Activated B cell treated with CpG ODN at 0.5 μM for 24 hours (primary cell): ENCODE measurements at regions not wholly inside any gene's neighbourhood (a gene's known extent, or its start where the extent isn't known, plus 50 kb on each side); places are given as distances from the start of the nearest gene placed in this dataset.
"Not testable (repeated sequence)": the region's sequence is repeated elsewhere in the genome, so short reads cannot be mapped to it uniquely, and the experiment has no call there.

Experiments
- ATAC-seq: fragments of 200-7000 bp; cut with Tn5 transposase; one replicate; pipeline ENCODE4 v1.10.0; 2021; ENCODE audit warnings: low read depth, mild to moderate bottlenecking, moderate library complexity
- CTCF ChIA-PET: fragments of 350-600 bp; sonication (Branson Sonifier 250); formaldehyde crosslinking; loops from one replicate; lab custom pipeline; 2021; ENCODE audit warnings: antibody characterized with exemption; lab: Charles Lee
- POLR2A ChIA-PET: fragments of 350-600 bp; sonication (Branson Sonifier 250); formaldehyde crosslinking; loops from one replicate; lab custom pipeline; 2021; ENCODE audit warnings: antibody characterized with exemption; lab: Charles Lee
- DNase-seq: peaks from one replicate; pipeline ENCODE4 v3.0.0; 2022
- H3K27ac Mint-ChIP-seq: one replicate; pipeline ENCODE4 v1.8.0; 2020; ENCODE audit warnings: mixed read lengths
- H3K27me3 Mint-ChIP-seq: one replicate; pipeline ENCODE4 v1.8.0; 2021; ENCODE audit warnings: mixed read lengths
- H3K36me3 Mint-ChIP-seq: one replicate; pipeline ENCODE4 v1.8.0; 2021; ENCODE audit warnings: low read depth, mixed read lengths
- H3K4me1 Mint-ChIP-seq: one replicate; pipeline ENCODE4 v1.8.0; 2021; ENCODE audit warnings: mixed read lengths
- H3K4me3 Mint-ChIP-seq: one replicate; pipeline ENCODE4 v1.8.0; 2020; ENCODE audit warnings: mild to moderate bottlenecking, mixed read lengths
- H3K9me3 Mint-ChIP-seq: one replicate; pipeline ENCODE4 v1.8.0; 2020; ENCODE audit warnings: mixed read lengths
- CTCF ChIP-seq: fragments of 200-600 bp; IDR thresholded peaks from one replicate; pipeline ENCODE4 v1.8.0; 2022; ENCODE audit warnings: antibody characterized with exemption, mild to moderate bottlenecking
- intact Hi-C: fragments of 100-400 bp; cut with micrococcal nuclease; formaldehyde crosslinking; loops from one replicate; pipeline ENCODE4 v1.15.1; 2024

DNA sequence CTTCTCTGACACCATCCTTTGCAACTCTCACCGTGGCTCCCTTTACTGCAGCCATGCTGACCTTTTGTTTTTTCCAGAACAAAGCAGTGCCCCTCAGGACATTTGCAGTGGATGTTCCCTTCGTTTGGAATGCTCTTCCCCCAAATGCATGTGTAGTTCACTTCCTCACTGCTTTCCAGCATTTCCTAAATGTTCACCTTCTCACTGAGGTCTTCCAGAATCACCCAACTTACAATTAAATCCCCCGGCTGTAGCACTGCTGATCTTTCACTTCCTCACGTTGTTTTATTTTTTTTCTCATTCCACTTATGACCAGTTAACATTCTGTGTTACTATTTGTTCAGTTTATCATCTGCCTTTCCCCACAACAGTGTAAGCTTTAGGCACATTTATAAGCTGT lies 73.1 kb downstream of the GASK1B start:
- Mint-ChIP-seq H3K27me3 (no peaks in the 10 kb centered on the region), H3K27ac (no peak overlapping the region), H3K36me3 (no peaks in the 10 kb centered on the region), H3K9me3 (no peaks in the 10 kb centered on the region), H3K4me1 (no peaks in the 10 kb centered on the region), H3K4me3 (no peak overlapping the region)
- intact Hi-C loops, result no loop called here
- no peak for DNase-seq
- ATAC-seq, result no peak
- ChIA-PET POLR2A (no interaction called here), CTCF (no interaction called here)
- no peak for TF ChIP-seq CTCF

DNA sequence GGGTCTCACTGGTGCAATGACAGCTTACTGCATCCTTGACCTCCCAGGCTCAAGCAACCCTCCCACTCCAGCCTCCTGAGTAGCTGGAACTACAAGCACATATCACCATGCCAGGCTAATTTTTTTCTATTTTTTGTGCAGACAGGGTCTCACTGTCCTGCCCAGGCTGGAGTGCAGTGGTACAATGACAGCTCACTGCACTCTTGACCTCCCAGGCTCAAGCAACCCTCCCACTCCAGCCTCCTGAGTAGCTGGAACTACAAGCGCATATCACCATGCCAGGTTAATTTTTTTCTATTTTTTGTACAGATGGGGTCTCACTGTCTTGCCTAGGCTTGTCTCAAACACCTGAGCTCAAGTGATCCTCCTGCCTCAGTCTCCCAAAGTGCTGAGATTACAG lies 74.0 kb downstream of the GASK1B start:
- ChIA-PET CTCF (no interaction called here), POLR2A (no interaction called here)
- DNase-seq (no peak), ATAC-seq (no peak)
- Mint-ChIP-seq H3K9me3 (no peaks in the 10 kb centered on the region), H3K27ac (no peak overlapping the region), H3K4me1 (no peaks in the 10 kb centered on the region), H3K36me3 (no peaks in the 10 kb centered on the region), H3K4me3 (no peak overlapping the region), H3K27me3 (no peaks in the 10 kb centered on the region)
- TF ChIP-seq CTCF, result no peak
- intact Hi-C loops, result no loop called here

DNA sequence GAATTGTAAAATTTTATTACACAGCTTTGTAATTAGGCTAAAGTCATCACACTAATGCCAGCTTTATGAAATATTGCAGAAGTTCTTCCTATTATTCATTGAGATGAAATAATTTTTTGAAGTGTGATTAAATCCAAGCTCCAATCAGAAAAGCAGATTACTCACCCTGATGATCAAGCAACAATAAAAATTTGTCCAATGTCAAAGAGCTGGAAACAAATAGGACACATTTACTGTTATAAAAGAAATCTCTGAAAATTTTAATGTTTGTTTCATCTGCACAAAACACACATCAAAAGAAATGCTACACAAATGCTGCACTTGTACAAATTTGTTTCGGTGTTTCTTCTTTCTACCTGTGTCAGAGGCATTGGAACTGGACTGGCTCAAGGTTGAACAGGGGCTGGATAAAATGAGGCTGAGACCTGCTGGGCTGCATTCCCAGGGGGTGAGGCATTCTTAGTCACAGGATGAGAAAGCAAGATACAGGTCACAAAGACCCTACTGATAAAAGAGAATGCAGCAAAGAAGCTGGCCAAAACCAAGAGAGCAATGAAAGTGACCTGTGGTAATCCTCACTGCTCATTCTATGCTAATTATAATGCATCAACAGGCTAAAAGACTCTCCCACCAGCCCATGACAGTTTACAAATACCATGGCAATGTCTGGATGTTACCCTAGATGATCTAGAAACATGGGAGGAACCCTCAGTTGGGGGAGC lies 78.3 kb downstream of the GASK1B start:
- no peak overlapping the region for H3K4me3 Mint-ChIP-seq
- no peaks in the 10 kb centered on the region for H3K4me1 Mint-ChIP-seq
- CTCF ChIA-PET, result no interaction called here

DNA sequence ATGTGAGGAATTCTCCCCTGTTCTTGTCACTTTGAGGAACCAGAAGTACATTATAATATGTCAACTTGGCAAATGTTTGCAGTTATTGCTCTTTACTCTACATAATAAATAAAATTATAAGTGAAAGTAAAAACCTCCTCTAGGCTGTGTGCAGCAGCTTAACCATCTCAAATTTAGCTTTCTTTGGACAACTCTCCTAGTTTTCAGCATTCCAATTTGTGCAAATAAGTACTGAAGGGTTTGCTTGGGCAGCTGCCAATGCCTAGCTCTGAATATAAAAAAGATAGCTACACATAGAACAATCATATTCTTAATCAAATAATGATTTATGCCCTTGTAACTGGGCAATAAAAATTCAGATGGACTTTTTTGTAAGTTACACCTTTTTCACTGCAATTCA lies 82.5 kb downstream of the GASK1B start:
- no peaks in the 10 kb centered on the region for H3K36me3 Mint-ChIP-seq
- POLR2A ChIA-PET, result no interaction called here

More for the DNA sequence above, 78.3 kb downstream of the GASK1B start:
- intact Hi-C loops, result no loop called here
- Mint-ChIP-seq H3K36me3 (no peaks in the 10 kb centered on the region), H3K27me3 (no peaks in the 10 kb centered on the region), H3K9me3 (no peaks in the 10 kb centered on the region), H3K27ac (no peak overlapping the region)
- POLR2A ChIA-PET, result no interaction called here
- no peak for ATAC-seq
- DNase-seq, result no peak
- no peak for TF ChIP-seq CTCF

DNA sequence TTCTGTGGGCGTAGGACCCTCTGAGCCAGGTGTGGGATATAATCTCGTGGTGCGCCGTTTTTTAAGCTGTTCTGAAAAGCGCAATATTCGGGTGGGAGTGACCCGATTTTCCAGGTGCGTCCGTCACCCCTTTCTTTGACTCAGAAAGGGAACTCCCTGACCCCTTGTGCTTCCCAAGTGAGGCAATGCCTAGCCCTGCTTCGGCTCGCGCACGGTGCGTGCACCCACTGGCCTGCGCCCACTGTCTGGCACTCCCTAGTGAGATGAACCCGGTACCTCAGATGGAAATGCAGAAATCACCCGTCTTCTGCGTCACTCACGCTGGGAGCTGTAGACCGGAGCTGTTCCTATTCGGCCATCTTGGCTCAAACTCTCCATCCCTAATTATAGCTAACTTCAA lies 82.9 kb downstream of the GASK1B start:
- ATAC-seq, DNase-seq, H3K36me3 Mint-ChIP-seq, H3K4me1 Mint-ChIP-seq, intact Hi-C loops, H3K27ac Mint-ChIP-seq, H3K4me3 Mint-ChIP-seq, H3K9me3 Mint-ChIP-seq, CTCF ChIA-PET, H3K27me3 Mint-ChIP-seq, POLR2A ChIA-PET: not testable (repeated sequence)

More for the DNA sequence above, 82.5 kb downstream of the GASK1B start:
- no peaks in the 10 kb centered on the region for H3K9me3 Mint-ChIP-seq
- H3K4me3 Mint-ChIP-seq, result no peak overlapping the region
- TF ChIP-seq CTCF, result no peak
- CTCF ChIA-PET, result no interaction called here
- H3K4me1 Mint-ChIP-seq, result no peaks in the 10 kb centered on the region
- DNase-seq (no peak), ATAC-seq (no peak)
- H3K27ac Mint-ChIP-seq, result no peak overlapping the region
- no peaks in the 10 kb centered on the region for H3K27me3 Mint-ChIP-seq
- intact Hi-C loops, result no loop called here

GRCh38 chr4:158080354-158080753 lies 92.5 kb downstream of the GASK1B start:
- intact Hi-C loops, result no loop called here
- ChIA-PET POLR2A (no interaction called here), CTCF (no interaction called here)
- DNase-seq (no peak), ATAC-seq (no peak)
- H3K27ac Mint-ChIP-seq, result no peak overlapping the region
- no peak for TF ChIP-seq CTCF
- no peaks in the 10 kb centered on the region for H3K4me1 Mint-ChIP-seq
- H3K4me3 Mint-ChIP-seq, result no peak overlapping the region
- no peaks in the 10 kb centered on the region for H3K36me3 Mint-ChIP-seq
- H3K27me3 Mint-ChIP-seq, result no peaks in the 10 kb centered on the region
- H3K9me3 Mint-ChIP-seq, result no peaks in the 10 kb centered on the region
